B cell (primary cell): ENCODE measurements at regions not wholly inside any gene's neighbourhood (a gene's known extent, or its start where the extent isn't known, plus 50 kb on each side); places are given as distances from the start of the nearest gene placed in this dataset.

ENCODE experiments used
- ATAC-seq: fragments of 200-7000 bp; cut with Tn5 transposase; one replicate; pipeline ENCODE4 v1.10.0; 2021; ENCODE audit warnings: low read depth, mild to moderate bottlenecking, moderate number of reproducible peaks, moderate library complexity
- CTCF ChIA-PET: fragments of 350-600 bp; sonication (Branson Sonifier 250); formaldehyde crosslinking; loops from one replicate; lab custom pipeline; 2021; ENCODE audit warnings: antibody characterized with exemption, inconsistent platforms; lab: Charles Lee
- POLR2A ChIA-PET: fragments of 350-600 bp; sonication (Branson Sonifier 250); formaldehyde crosslinking; loops from one replicate; lab custom pipeline; 2021; ENCODE audit warnings: antibody characterized with exemption; lab: Charles Lee
- DNase-seq: peaks from one replicate; pipeline ENCODE4 v3.0.0; 2013
- H2AFZ ChIP-seq: 2 replicates; pipeline ENCODE4 v1.6.1; 2012; ENCODE audit warnings: mild to moderate bottlenecking, low read depth, low read length; ENCODE audit not compliant: insufficient read depth, poor library complexity, severe bottlenecking
- H3K27ac ChIP-seq, 2 donors: 1 replicate in 1 of 2; 2 replicates in 1 of 2; pipeline ENCODE4 v1.5.1; 2012 to 2013; ENCODE audit warnings: low read length in 2 of 2, mild to moderate bottlenecking in 2 of 2, moderate library complexity in 1 of 2
- H3K27me3 ChIP-seq, 4 experiments: fragments of 200-600 bp in 1 of 4; sonication (generic) in 1 of 4; replicated peaks in 1 of 4; 1 replicate in 2 of 4; 2 replicates in 2 of 4; pipeline versions ENCODE4 v1.6.1 to v1.7.0; 2013 to 2016; ENCODE audit warnings: low read length in 3 of 4, mild to moderate bottlenecking in 2 of 4, mixed read lengths in 1 of 4, moderate library complexity in 1 of 4; ENCODE audit not compliant: insufficient read depth in 4 of 4, control insufficient read depth in 3 of 4; ENCODE audit errors: control extremely low read depth in 1 of 4
- H3K36me3 ChIP-seq, 2 experiments: replicated peaks in 1 of 2; 1 replicate in 1 of 2; 2 replicates in 1 of 2; pipeline versions ENCODE4 v1.6.1 to v1.7.1; 2013; ENCODE audit warnings: low read length in 1 of 2; ENCODE audit not compliant: insufficient read depth in 2 of 2, control insufficient read depth in 1 of 2; ENCODE audit errors: control extremely low read depth in 1 of 2, extremely low read depth in 1 of 2
- H3K4me1 ChIP-seq, 2 donors: fragments of 200-600 bp in 1 of 2; sonication (generic) in 1 of 2; 1 replicate in 1 of 2; 2 replicates in 1 of 2; pipeline versions ENCODE4 v1.5.1 to v1.6.1; 2013 to 2017; ENCODE audit warnings: low read length in 2 of 2; ENCODE audit not compliant: control insufficient read depth in 2 of 2, insufficient read depth in 2 of 2
- H3K4me2 ChIP-seq: replicated peaks from 2 replicates; pipeline ENCODE3; 2012; ENCODE audit warnings: mild to moderate bottlenecking, low read depth, low read length; ENCODE audit not compliant: poor library complexity, severe bottlenecking
- H3K4me3 ChIP-seq, 5 experiments: fragments of 200-600 bp in 1 of 5; sonication (generic) in 1 of 5; 1 replicate in 3 of 5; 2 replicates in 2 of 5; pipeline versions ENCODE4 v1.5.1 to v1.7.0; 2011 to 2016; ENCODE audit warnings: low read length in 4 of 5, mild to moderate bottlenecking in 4 of 5, low read depth in 2 of 5, control low read depth in 1 of 5, moderate library complexity in 1 of 5; ENCODE audit not compliant: insufficient read depth in 1 of 5; ENCODE audit errors: control extremely low read depth in 1 of 5, extremely low read depth in 1 of 5
- H3K79me2 ChIP-seq: fragments of 200-600 bp; sonication (generic); one replicate; pipeline ENCODE4 v1.6.0; 2016; ENCODE audit warnings: low read length; ENCODE audit not compliant: control insufficient read depth, insufficient read depth
- H3K9ac ChIP-seq: fragments of 200-600 bp; sonication (generic); 2 replicates; pipeline ENCODE4 v1.6.1; 2017; ENCODE audit warnings: mild to moderate bottlenecking, low read length, moderate library complexity
- H3K9me3 ChIP-seq, 3 donors: one replicate each; pipeline versions ENCODE4 v1.6.1 to v1.7.1; 2013; ENCODE audit warnings: low read length in 2 of 3; ENCODE audit not compliant: control insufficient read depth in 2 of 3, insufficient read depth in 1 of 3; ENCODE audit errors: control extremely low read depth in 1 of 3
- H4K20me1 ChIP-seq: 2 replicates; pipeline ENCODE4 v1.6.0; 2012; ENCODE audit warnings: mild to moderate bottlenecking, low read length; ENCODE audit not compliant: insufficient read depth, control insufficient read depth, poor library complexity, severe bottlenecking
- H3K27ac Mint-ChIP-seq: one replicate; pipeline ENCODE4 v1.8.0; 2021; ENCODE audit warnings: mixed read lengths
- H3K27me3 Mint-ChIP-seq: one replicate; pipeline ENCODE4 v1.8.0; 2021; ENCODE audit warnings: mixed read lengths
- H3K4me1 Mint-ChIP-seq: one replicate; pipeline ENCODE4 v1.8.0; 2021; ENCODE audit warnings: mixed read lengths
- H3K4me3 Mint-ChIP-seq: one replicate; pipeline ENCODE4 v1.8.0; 2021; ENCODE audit warnings: mixed read lengths
- H3K9me3 Mint-ChIP-seq: one replicate; pipeline ENCODE4 v1.8.0; 2022; ENCODE audit warnings: mixed read lengths; ENCODE audit not compliant: insufficient read depth
- EZH2 ChIP-seq: IDR thresholded peaks from 2 replicates; pipeline ENCODE4 v1.6.1; 2012; ENCODE audit warnings: borderline replicate concordance, low read depth, mild to moderate bottlenecking, moderate library complexity, low read length; ENCODE audit not compliant: insufficient read depth, poor library complexity, severe bottlenecking
- WGBS: methylation state at CpG from one replicate; pipeline ENCODE4 v1.1.5; 2013; ENCODE audit warnings: missing lambda C conversion rate; ENCODE audit not compliant: insufficient coverage; 5-methylcytosine and 5-hydroxymethylcytosine counted together
- intact Hi-C: fragments of 100-400 bp; cut with micrococcal nuclease; formaldehyde crosslinking; loops from one replicate; pipeline ENCODE4 v1.10.0; 2022
- TF ChIP-seq, protein P1 (sequence below): fragments of 200-600 bp; IDR thresholded peaks from one replicate; pipeline ENCODE4 v1.8.0; 2022; ENCODE audit warnings: antibody characterized with exemption, mild to moderate bottlenecking

- POLR2A ChIA-PET: no interaction called here
- Histone ChIP-seq H4K20me1 (no peaks in the 10 kb centered on the region), H3K4me3 (no peak overlapping the region), H3K9ac (no peak overlapping the region), H3K36me3 (no peaks in the 10 kb centered on the region), H3K27me3 (no peaks in the 10 kb centered on the region), H2AFZ (no peak overlapping the region), H3K79me2 (no peaks in the 10 kb centered on the region), H3K27ac (no peak overlapping the region), H3K4me2 (no peak overlapping the region), H3K9me3 (no peaks in the 10 kb centered on the region), H3K4me1 (no peaks in the 10 kb centered on the region)
- Mint-ChIP-seq H3K27ac (no peak overlapping the region), H3K4me1 (no peaks in the 10 kb centered on the region), H3K9me3 (no peaks in the 10 kb centered on the region), H3K27me3 (no peaks in the 10 kb centered on the region), H3K4me3 (no peak overlapping the region)
- no peak for ATAC-seq
- 90% methylated on average over 2 of the region's 6 CpGs for WGBS
- CTCF ChIA-PET: no interaction called here
- intact Hi-C loops: no loop called here
- no peak for DNase-seq
- TF ChIP-seq, protein P1, sequence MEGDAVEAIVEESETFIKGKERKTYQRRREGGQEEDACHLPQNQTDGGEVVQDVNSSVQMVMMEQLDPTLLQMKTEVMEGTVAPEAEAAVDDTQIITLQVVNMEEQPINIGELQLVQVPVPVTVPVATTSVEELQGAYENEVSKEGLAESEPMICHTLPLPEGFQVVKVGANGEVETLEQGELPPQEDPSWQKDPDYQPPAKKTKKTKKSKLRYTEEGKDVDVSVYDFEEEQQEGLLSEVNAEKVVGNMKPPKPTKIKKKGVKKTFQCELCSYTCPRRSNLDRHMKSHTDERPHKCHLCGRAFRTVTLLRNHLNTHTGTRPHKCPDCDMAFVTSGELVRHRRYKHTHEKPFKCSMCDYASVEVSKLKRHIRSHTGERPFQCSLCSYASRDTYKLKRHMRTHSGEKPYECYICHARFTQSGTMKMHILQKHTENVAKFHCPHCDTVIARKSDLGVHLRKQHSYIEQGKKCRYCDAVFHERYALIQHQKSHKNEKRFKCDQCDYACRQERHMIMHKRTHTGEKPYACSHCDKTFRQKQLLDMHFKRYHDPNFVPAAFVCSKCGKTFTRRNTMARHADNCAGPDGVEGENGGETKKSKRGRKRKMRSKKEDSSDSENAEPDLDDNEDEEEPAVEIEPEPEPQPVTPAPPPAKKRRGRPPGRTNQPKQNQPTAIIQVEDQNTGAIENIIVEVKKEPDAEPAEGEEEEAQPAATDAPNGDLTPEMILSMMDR: no peak
- TF ChIP-seq EZH2: no peak
Measured at GRCh38 chr4:133711817-133712216, 489.8 kb downstream of the PABPC4L start.

DNA sequence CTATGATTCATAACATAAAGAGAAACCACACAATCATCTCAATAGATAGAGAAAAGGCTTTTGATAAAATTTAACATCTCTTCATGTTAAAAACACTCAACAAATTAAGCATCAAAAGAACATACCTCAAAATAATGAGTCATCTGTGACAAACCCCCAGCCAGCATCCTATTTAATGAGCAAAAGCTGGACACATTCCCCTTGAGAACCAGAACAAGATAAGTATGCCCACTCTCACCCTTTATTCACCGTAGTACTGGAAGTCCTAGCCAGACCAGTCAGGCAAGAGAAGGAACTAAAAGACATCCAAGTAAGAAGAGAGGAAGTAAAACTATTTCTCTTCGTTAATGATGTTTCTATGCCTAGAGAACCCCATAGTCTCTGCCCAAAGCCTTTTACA lies 507.2 kb downstream of the PABPC4L start:
- H3K4me1 ChIP-seq: no peaks in the 10 kb centered on the region
- WGBS: no CpG with 5 or more reads among the region's 2 CpGs
- no peak overlapping the region for H3K4me3 ChIP-seq
- CTCF ChIA-PET: no interaction called here
- POLR2A ChIA-PET: no interaction called here
- no peaks in the 10 kb centered on the region for H3K36me3 ChIP-seq
- Mint-ChIP-seq H3K27ac (no peak overlapping the region), H3K27me3 (no peaks in the 10 kb centered on the region), H3K4me1 (no peaks in the 10 kb centered on the region), H3K9me3 (peaks cover 5% of the 10 kb centered on the region), H3K4me3 (no peak overlapping the region)
- TF ChIP-seq EZH2: no peak
- TF ChIP-seq, protein P1: no peak
- DNase-seq (no peak), ATAC-seq (no peak)
- no peak overlapping the region for H3K4me2 ChIP-seq
- H2AFZ ChIP-seq: no peak overlapping the region
- no peaks in the 10 kb centered on the region for H3K79me2 ChIP-seq
- no peak overlapping the region for H3K27ac ChIP-seq
- H3K9me3 ChIP-seq: peaks cover 0 to 2% (median 2%) of the 10 kb centered on the region in 3 donors
- intact Hi-C loops: no loop called here
- no peak overlapping the region for H3K9ac ChIP-seq
- H3K27me3 ChIP-seq: no peaks in the 10 kb centered on the region
- H4K20me1 ChIP-seq: no peaks in the 10 kb centered on the region
